HG03558 (cell line): ENCODE measurements at regions not wholly inside any gene's neighbourhood (a gene's known extent, or its start where the extent isn't known, plus 50 kb on each side); places are given as distances from the start of the nearest gene placed in this dataset.

Experiments used
- ATAC-seq: cut with Tn5 transposase; IDR thresholded peaks from one replicate; pipeline ENCODE4 v1.9.1; 2021; ENCODE audit warnings: moderate number of reproducible peaks; ENCODE audit not compliant: unreplicated experiment; ENCODE audit errors: extremely low read depth

- no peak for ATAC-seq
Observed at GRCh38 chr5:89449392-89450148, 566.6 kb upstream of the MEF2C start.

GRCh38 chr5:89447027-89447426 is 564.0 kb upstream of the MEF2C start:
- no peak for ATAC-seq

GRCh38 chr5:89445106-89445745 is 562.2 kb upstream of the MEF2C start:
- ATAC-seq, result no peak

GRCh38 chr5:89444088-89444487 is 561.1 kb upstream of the MEF2C start:
- no peak for ATAC-seq

GRCh38 chr5:89443508-89443907 is 560.5 kb upstream of the MEF2C start:
- no peak for ATAC-seq

GRCh38 chr5:89441965-89442364 is 559.0 kb upstream of the MEF2C start:
- no peak for ATAC-seq

- no peak for ATAC-seq
Observed at GRCh38 chr5:89440670-89441069, 557.7 kb upstream of the MEF2C start.

- ATAC-seq, result no peak
Observed at GRCh38 chr5:89437450-89438435, 554.8 kb upstream of the MEF2C start.

GRCh38 chr5:89436464-89436863 is 553.5 kb upstream of the MEF2C start:
- no peak for ATAC-seq

- peak; percentile 78 for ATAC-seq
Observed at GRCh38 chr5:89435347-89435746, 552.4 kb upstream of the MEF2C start.

- ATAC-seq, result no peak
Observed at GRCh38 chr5:89428624-89429023, 545.6 kb upstream of the MEF2C start.

GRCh38 chr5:89425062-89425461 is 542.1 kb upstream of the MEF2C start:
- no peak for ATAC-seq

- ATAC-seq, result peak; percentile 73
Observed at GRCh38 chr5:89421035-89421434, 538.1 kb upstream of the MEF2C start.

GRCh38 chr5:89418407-89419085 is 535.6 kb upstream of the MEF2C start:
- no peak for ATAC-seq

- no peak for ATAC-seq
Observed at GRCh38 chr5:89417990-89418389, 535.0 kb upstream of the MEF2C start.

GRCh38 chr5:89417515-89417914 is 534.5 kb upstream of the MEF2C start:
- ATAC-seq, result no peak

GRCh38 chr5:89411891-89412290 is 528.9 kb upstream of the MEF2C start:
- no peak for ATAC-seq

- ATAC-seq, result no peak
Observed at GRCh38 chr5:89407054-89407453, 524.1 kb upstream of the MEF2C start.

GRCh38 chr5:89401659-89402058 is 518.7 kb upstream of the MEF2C start:
- no peak for ATAC-seq

- ATAC-seq, result no peak
Observed at GRCh38 chr5:89401012-89401411, 518.0 kb upstream of the MEF2C start.
